ENCODE measurements at regions not wholly inside any gene's neighbourhood (a gene's known extent, or its start where the extent isn't known, plus 50 kb on each side); places are given as distances from the start of the nearest gene placed in this dataset.

- no peak for DNase-seq (ENCODE audit: low read depth)
- TF ChIP-seq CTCF (conservative IDR thresholded peaks at IDR 0.05; ENCODE audit: low read length) = no peak
- no peak overlapping the region for H3K4me3 ChIP-seq (ENCODE audit: low read length)
These were observed 135.3 kb upstream of the TMTC4 start for GRCh38 chr13:100809856-100810255.

DNA sequence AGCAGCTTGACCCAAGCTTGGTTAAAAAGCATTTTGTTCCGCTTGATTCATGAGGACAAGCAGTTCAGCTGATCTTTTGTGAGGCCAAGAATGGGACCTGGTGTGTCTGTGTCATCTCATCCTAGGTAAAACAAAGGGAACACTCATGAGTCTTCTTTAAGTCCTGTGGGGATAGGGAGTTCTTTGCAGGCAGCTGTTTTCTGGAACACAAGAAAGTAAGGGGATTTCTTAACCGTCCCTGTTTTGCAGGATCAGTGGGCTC lies 134.5 kb upstream of the TMTC4 start:
- no peak for TF ChIP-seq CTCF (conservative IDR thresholded peaks at IDR 0.05; ENCODE audit: low read length)
- no peak overlapping the region for H3K4me3 ChIP-seq (ENCODE audit: low read length)
- no peak for DNase-seq (ENCODE audit: low read depth)

DNA sequence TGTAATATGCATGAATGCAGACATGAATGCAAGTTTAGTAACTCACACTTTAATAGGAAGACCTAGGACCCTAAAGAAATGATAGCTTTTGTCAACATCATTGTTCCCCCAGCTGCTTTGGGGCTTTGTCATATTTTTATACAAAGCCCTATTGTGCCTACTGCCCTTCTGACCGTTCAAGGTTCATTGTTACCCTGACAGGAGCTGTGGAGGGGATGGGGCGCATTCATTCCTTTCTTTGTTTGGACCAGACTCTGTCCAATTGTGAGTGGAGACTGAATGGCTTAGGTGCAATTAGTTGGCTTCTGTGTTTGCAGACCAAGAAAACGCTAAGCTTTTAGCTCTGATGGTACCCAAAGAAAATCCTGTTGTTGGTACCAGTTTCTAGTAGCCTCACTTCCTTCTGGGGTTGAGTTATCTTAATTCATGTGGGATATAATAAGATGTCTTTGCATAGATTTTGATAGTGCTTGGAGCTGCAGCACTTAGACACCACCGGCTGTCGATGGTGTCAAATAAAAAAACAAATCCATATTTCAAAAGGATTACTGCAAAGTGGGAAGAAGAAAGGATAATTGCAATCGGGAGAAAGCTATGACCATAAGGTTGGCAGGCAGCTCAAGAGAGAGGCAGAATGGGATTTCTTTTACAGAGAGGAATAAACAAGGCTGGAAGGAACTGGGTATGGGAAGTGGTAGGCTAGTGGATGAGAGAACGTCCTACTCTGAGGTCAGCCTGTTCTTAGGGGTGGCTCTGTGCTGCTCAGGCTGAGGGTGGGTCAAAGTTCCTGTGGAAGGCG lies 133.9 kb upstream of the TMTC4 start:
- no peak overlapping the region for H3K4me3 ChIP-seq (ENCODE audit: low read length)
- DNase-seq (ENCODE audit: low read depth) = no peak
- TF ChIP-seq CTCF (conservative IDR thresholded peaks at IDR 0.05; ENCODE audit: low read length) = no peak

- no peak overlapping the region for H3K4me3 ChIP-seq (ENCODE audit: low read length)
- DNase-seq (ENCODE audit: low read depth) = no peak
- no peak for TF ChIP-seq CTCF (conservative IDR thresholded peaks at IDR 0.05; ENCODE audit: low read length)
These were observed 128.5 kb upstream of the TMTC4 start for GRCh38 chr13:100803091-100803490.

DNA sequence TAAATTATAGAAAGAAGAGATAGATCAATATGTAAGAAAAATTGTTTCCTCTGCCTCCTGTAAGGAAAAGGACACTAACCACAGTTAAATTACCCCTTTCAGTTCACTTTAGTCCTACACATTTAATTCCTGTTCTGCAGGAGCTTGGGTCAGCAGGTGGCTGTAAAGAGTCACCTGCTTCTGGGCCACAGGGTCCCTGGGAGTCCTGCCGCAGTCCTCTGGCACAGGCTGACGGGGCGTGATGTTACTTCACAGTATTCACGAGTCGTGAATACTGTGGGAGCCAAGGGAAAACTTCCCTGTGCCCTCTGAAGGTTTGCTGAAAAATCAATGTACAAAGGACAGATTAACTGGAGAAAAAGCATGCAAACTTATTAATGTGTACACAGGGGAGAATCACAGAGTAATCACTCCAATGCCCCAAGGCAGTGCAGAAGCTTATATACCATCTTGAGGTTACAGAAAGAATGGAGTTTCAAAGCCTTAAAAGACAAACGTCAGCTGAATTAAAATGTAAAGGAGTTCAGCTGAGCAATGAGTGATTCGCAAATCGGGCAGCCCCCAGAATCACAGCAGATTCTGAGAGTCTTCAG lies 125.8 kb upstream of the TMTC4 start:
- no peak for DNase-seq (ENCODE audit: low read depth)
- no peak overlapping the region for H3K4me3 ChIP-seq (ENCODE audit: low read length)
- no peak for TF ChIP-seq CTCF (conservative IDR thresholded peaks at IDR 0.05; ENCODE audit: low read length)

DNA sequence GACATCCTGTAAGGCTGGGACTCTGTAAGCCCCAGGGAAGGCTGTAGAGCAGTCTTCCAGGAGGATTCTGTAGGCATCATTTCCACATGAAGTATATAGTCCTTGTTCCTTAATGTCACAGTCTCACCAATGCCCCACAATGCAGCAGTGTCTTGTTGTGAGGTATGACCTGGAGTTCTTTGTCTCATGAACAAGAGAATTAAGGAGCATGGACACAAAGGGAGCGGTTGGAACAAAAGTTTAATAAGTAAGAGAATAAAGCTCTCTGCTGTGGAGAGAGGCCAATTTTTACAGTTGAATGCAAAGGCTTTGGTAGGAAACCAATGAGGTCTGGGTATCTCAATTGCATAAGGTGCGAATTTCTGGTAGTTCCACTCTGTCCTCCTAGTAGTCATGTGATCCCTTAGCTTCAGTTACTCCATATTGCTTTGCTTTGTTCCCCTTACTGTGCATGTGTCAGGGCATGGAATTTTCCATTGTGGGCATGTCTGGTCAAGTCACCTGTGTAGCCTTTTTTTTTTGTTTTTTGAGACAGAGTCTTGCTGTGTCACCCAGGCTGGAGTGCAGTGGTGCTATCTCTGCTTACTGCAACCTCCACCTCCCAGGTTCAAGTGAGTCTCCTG lies 124.3 kb upstream of the TMTC4 start:
- no peak overlapping the region for H3K4me3 ChIP-seq (ENCODE audit: low read length)
- no peak for DNase-seq (ENCODE audit: low read depth)
- no peak for TF ChIP-seq CTCF (conservative IDR thresholded peaks at IDR 0.05; ENCODE audit: low read length)

DNA sequence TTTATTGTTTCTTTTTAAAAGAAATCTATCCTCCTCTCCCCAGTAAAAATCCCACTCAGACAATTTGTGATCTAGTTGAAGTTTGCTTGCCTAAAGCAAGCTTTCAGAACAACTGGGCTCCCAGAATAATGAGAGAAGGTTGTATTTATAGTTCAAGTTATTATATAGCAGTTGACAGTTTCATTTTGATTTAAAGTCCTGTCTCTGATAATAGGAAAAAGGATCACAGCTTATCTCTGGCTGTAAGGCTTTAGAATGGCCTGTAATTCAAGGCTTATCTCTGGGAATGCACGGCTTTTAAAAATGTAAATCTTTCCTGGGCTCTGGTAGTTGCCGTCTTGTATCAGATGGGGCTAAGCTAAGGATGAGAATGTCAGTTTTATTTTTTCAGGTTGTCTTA lies 123.3 kb upstream of the TMTC4 start:
- TF ChIP-seq CTCF (conservative IDR thresholded peaks at IDR 0.05; ENCODE audit: low read length) = no peak
- no peak for DNase-seq (ENCODE audit: low read depth)

More for the DNA sequence above, 123.3 kb upstream of the TMTC4 start:
- H3K4me3 ChIP-seq (ENCODE audit: low read length) = no peak overlapping the region

All from AG10803 (cell line).